Stimulated activated CD8-positive, alpha-beta memory T cell treated with anti-CD3 and anti-CD28 coated beads, Interleukin-15, amount 100 ng/mL, for 48 hours (primary cell): ENCODE measurements at regions not wholly inside any gene's neighbourhood (a gene's known extent, or its start where the extent isn't known, plus 50 kb on each side); places are given as distances from the start of the nearest gene placed in this dataset.
"Not testable (repeated sequence)": the region's sequence is repeated elsewhere in the genome, so short reads cannot be mapped to it uniquely, and the experiment has no call there.

ENCODE experiments used
- DNase-seq, 2 donors: peaks; one replicate each; pipeline ENCODE4 v3.0.0-alpha.2; 2020; ENCODE audit warnings: low read depth in 2 of 2

- DNase-seq: no peak
Observed at GRCh38 chr15:100767001-100767825, 112.4 kb upstream of the ALDH1A3 start.

GRCh38 chr15:100768501-100768931, 111.1 kb upstream of the ALDH1A3 start:
- no peak for DNase-seq

- no peak for DNase-seq
Observed at GRCh38 chr15:100769043-100769974, 110.3 kb upstream of the ALDH1A3 start.

- DNase-seq: no peak
Observed at GRCh38 chr15:100769975-100770340, 109.7 kb upstream of the ALDH1A3 start.

GRCh38 chr15:100770661-100771584, 108.7 kb upstream of the ALDH1A3 start:
- DNase-seq: no peak

GRCh38 chr15:100771746-100772145, 107.9 kb upstream of the ALDH1A3 start:
- no peak for DNase-seq

- no peak for DNase-seq
Observed at GRCh38 chr15:100772478-100772877, 107.2 kb upstream of the ALDH1A3 start.

- DNase-seq: no peak
Observed at GRCh38 chr15:100772892-100773520, 106.6 kb upstream of the ALDH1A3 start.

GRCh38 chr15:100774044-100774443, 105.6 kb upstream of the ALDH1A3 start:
- not testable (repeated sequence) for DNase-seq

- DNase-seq: no peak
Observed at GRCh38 chr15:100775581-100776185, 103.9 kb upstream of the ALDH1A3 start.

GRCh38 chr15:100777821-100778220, 101.8 kb upstream of the ALDH1A3 start:
- no peak for DNase-seq

GRCh38 chr15:100778831-100779288, 100.8 kb upstream of the ALDH1A3 start:
- DNase-seq: no peak

- DNase-seq: no peak
Observed at GRCh38 chr15:100779331-100780207, 100.1 kb upstream of the ALDH1A3 start.

- DNase-seq: no peak
Observed at GRCh38 chr15:100780208-100780800, 99.3 kb upstream of the ALDH1A3 start.

GRCh38 chr15:100781061-100781960, 98.3 kb upstream of the ALDH1A3 start:
- no peak for DNase-seq

- DNase-seq: no peak
Observed at GRCh38 chr15:100781961-100782530, 97.6 kb upstream of the ALDH1A3 start.

- DNase-seq: no peak
Observed at GRCh38 chr15:100783291-100783690, 96.3 kb upstream of the ALDH1A3 start.
